HEK293 (cell line): ENCODE measurements at regions not wholly inside any gene's neighbourhood (a gene's known extent, or its start where the extent isn't known, plus 50 kb on each side); places are given as distances from the start of the nearest gene placed in this dataset.

Source experiments
- BCL6B ChIP-seq: fragments of 450-650 bp; formaldehyde crosslinking; IDR thresholded peaks from 2 replicates; pipeline ENCODE4 v1.5.1; 2017; ENCODE audit warnings: missing biosample characterization, missing genetic modification characterization
- GFI1B ChIP-seq: fragments of 450-650 bp; formaldehyde crosslinking; IDR thresholded peaks from 2 replicates; pipeline ENCODE4 v1.5.1; 2016; ENCODE audit warnings: missing biosample characterization, missing genetic modification characterization
- OSR2 ChIP-seq: fragments of 450-650 bp; formaldehyde crosslinking; IDR thresholded peaks from 2 replicates; pipeline ENCODE4 v1.5.1; 2016; ENCODE audit warnings: missing biosample characterization, missing genetic modification characterization
- SALL2 ChIP-seq: fragments of 450-650 bp; formaldehyde crosslinking; IDR thresholded peaks from 2 replicates; pipeline ENCODE4 v1.5.0; 2017; ENCODE audit warnings: missing biosample characterization, mild to moderate bottlenecking, missing genetic modification characterization, borderline replicate concordance
- SCRT2 ChIP-seq: fragments of 450-650 bp; formaldehyde crosslinking; IDR thresholded peaks from 2 replicates; pipeline ENCODE4 v1.5.1; 2016; ENCODE audit warnings: missing biosample characterization, missing genetic modification characterization
- SP3 ChIP-seq: fragments of 450-650 bp; formaldehyde crosslinking; IDR thresholded peaks from 2 replicates; pipeline ENCODE4 v1.5.1; 2016; ENCODE audit warnings: missing biosample characterization, missing genetic modification characterization
- ZBTB10 ChIP-seq: fragments of 450-650 bp; formaldehyde crosslinking; IDR thresholded peaks from 2 replicates; pipeline ENCODE4 v1.5.1; 2016; ENCODE audit warnings: missing biosample characterization, missing genetic modification characterization
- ZBTB49 ChIP-seq: fragments of 450-650 bp; formaldehyde crosslinking; IDR thresholded peaks from 2 replicates; pipeline ENCODE4 v1.5.1; 2016; ENCODE audit warnings: missing biosample characterization, missing genetic modification characterization, low read depth
- ZFHX2 ChIP-seq: fragments of 450-650 bp; formaldehyde crosslinking; conservative IDR thresholded peaks from 2 replicates; pipeline ENCODE4 v1.5.1; 2016; ENCODE audit warnings: missing biosample characterization, missing genetic modification characterization
- ZFP41 ChIP-seq: fragments of 450-650 bp; formaldehyde crosslinking; IDR thresholded peaks from 2 replicates; pipeline ENCODE4 v1.5.1; 2016; ENCODE audit warnings: missing biosample characterization, missing genetic modification characterization, borderline replicate concordance
- ZNF16 ChIP-seq: fragments of 450-650 bp; formaldehyde crosslinking; IDR thresholded peaks from 2 replicates; pipeline ENCODE4 v1.5.1; 2016; ENCODE audit warnings: low read depth, missing biosample characterization, missing genetic modification characterization
- ZNF211 ChIP-seq: fragments of 450-650 bp; formaldehyde crosslinking; IDR thresholded peaks from 2 replicates; pipeline ENCODE4 v1.5.1; 2016; ENCODE audit warnings: low read depth, missing biosample characterization, missing genetic modification characterization
- ZNF24 ChIP-seq: fragments of 450-650 bp; formaldehyde crosslinking; IDR thresholded peaks from 2 replicates; pipeline ENCODE4 v1.5.1; 2016; ENCODE audit warnings: missing biosample characterization, missing genetic modification characterization
- ZNF280D ChIP-seq: fragments of 450-650 bp; formaldehyde crosslinking; IDR thresholded peaks from 2 replicates; pipeline ENCODE4 v1.5.1; 2016; ENCODE audit warnings: missing biosample characterization, missing genetic modification characterization
- ZNF311 ChIP-seq: fragments of 450-650 bp; formaldehyde crosslinking; IDR thresholded peaks from 2 replicates; pipeline ENCODE4 v1.5.1; 2017; ENCODE audit warnings: missing biosample characterization, missing genetic modification characterization, borderline replicate concordance
- ZNF423 ChIP-seq: fragments of 450-650 bp; formaldehyde crosslinking; IDR thresholded peaks from 2 replicates; pipeline ENCODE4 v1.5.1; 2016; ENCODE audit warnings: missing biosample characterization, missing genetic modification characterization
- ZNF426 ChIP-seq: fragments of 450-650 bp; formaldehyde crosslinking; IDR thresholded peaks from 2 replicates; pipeline ENCODE4 v1.5.1; 2017; ENCODE audit warnings: missing biosample characterization, missing genetic modification characterization, mild to moderate bottlenecking, inconsistent platforms, moderate library complexity
- ZNF449 ChIP-seq: fragments of 450-650 bp; formaldehyde crosslinking; IDR thresholded peaks from 2 replicates; pipeline ENCODE4 v1.5.1; 2017; ENCODE audit warnings: missing biosample characterization, mild to moderate bottlenecking, missing genetic modification characterization, moderate library complexity
- ZNF521 ChIP-seq: fragments of 450-650 bp; formaldehyde crosslinking; IDR thresholded peaks from 2 replicates; pipeline ENCODE4 v1.5.1; 2017; ENCODE audit warnings: missing biosample characterization, mild to moderate bottlenecking, missing genetic modification characterization
- ZNF530 ChIP-seq: fragments of 450-650 bp; formaldehyde crosslinking; IDR thresholded peaks from 2 replicates; pipeline ENCODE4 v1.5.1; 2016; ENCODE audit warnings: low read depth, missing biosample characterization, missing genetic modification characterization
- ZNF544 ChIP-seq: fragments of 450-650 bp; formaldehyde crosslinking; IDR thresholded peaks from 2 replicates; pipeline ENCODE4 v1.5.0; 2017; ENCODE audit warnings: missing biosample characterization, missing genetic modification characterization
- ZNF560 ChIP-seq: fragments of 450-650 bp; formaldehyde crosslinking; IDR thresholded peaks from 2 replicates; pipeline ENCODE4 v1.5.1; 2017; ENCODE audit warnings: missing biosample characterization, missing genetic modification characterization, borderline replicate concordance
- ZNF624 ChIP-seq: fragments of 450-650 bp; formaldehyde crosslinking; IDR thresholded peaks from 2 replicates; pipeline ENCODE4 v1.5.1; 2017; ENCODE audit warnings: missing biosample characterization, missing genetic modification characterization
- ZNF768 ChIP-seq: fragments of 450-650 bp; formaldehyde crosslinking; IDR thresholded peaks from 2 replicates; pipeline ENCODE4 v1.5.1; 2018; ENCODE audit warnings: missing biosample characterization, mild to moderate bottlenecking, missing genetic modification characterization
- ZNF791 ChIP-seq: fragments of 450-650 bp; formaldehyde crosslinking; IDR thresholded peaks from 2 replicates; pipeline ENCODE4 v1.5.1; 2016; ENCODE audit warnings: missing biosample characterization, missing genetic modification characterization
- ZSCAN16 ChIP-seq: fragments of 450-650 bp; formaldehyde crosslinking; IDR thresholded peaks from 2 replicates; pipeline ENCODE4 v1.5.1; 2016; ENCODE audit warnings: missing biosample characterization, missing genetic modification characterization
- ZXDB ChIP-seq: fragments of 450-650 bp; formaldehyde crosslinking; IDR thresholded peaks from 2 replicates; pipeline ENCODE4 v1.5.1; 2016; ENCODE audit warnings: missing biosample characterization, missing genetic modification characterization

- TF ChIP-seq ZNF280D (tag by site-specific recombination): 0 out of 2 replicates have a peak, but pooled peaks have one; percentile 64
- no peak for TF ChIP-seq ZNF311 (tag by site-specific recombination)
- no peak for TF ChIP-seq ZNF560 (tag by site-specific recombination)
- TF ChIP-seq ZXDB (tag by site-specific recombination): peak; percentile 97
- TF ChIP-seq SP3 (tag by site-specific recombination): peak; percentile 52
- no peak for TF ChIP-seq ZNF530 (tag by site-specific recombination)
- peak; percentile 100 for TF ChIP-seq GFI1B
- TF ChIP-seq OSR2 (tag by site-specific recombination): peak; percentile 100
- TF ChIP-seq ZNF624 (tag by site-specific recombination): no peak
- no peak for TF ChIP-seq ZSCAN16 (tag by site-specific recombination)
- TF ChIP-seq ZNF544 (tag by site-specific recombination): no peak
- no peak for TF ChIP-seq ZFP41
- TF ChIP-seq BCL6B (tag by site-specific recombination): peak; percentile 98
- no peak for TF ChIP-seq ZBTB49 (tag by site-specific recombination)
- TF ChIP-seq ZNF16 (tag by site-specific recombination): no peak
- no peak for TF ChIP-seq ZNF768 (tag by site-specific recombination)
- TF ChIP-seq ZNF423 (tag by site-specific recombination): no peak
- no peak for TF ChIP-seq ZBTB10 (tag by site-specific recombination)
- no peak for TF ChIP-seq ZNF426 (tag by site-specific recombination)
- no peak for TF ChIP-seq ZFHX2 (tag by site-specific recombination)
- no peak for TF ChIP-seq ZNF521 (tag by site-specific recombination)
- no peak for TF ChIP-seq ZNF791 (tag by site-specific recombination)
- peak; percentile 97 for TF ChIP-seq ZNF24 (tag by site-specific recombination)
- TF ChIP-seq SCRT2 (tag by site-specific recombination): peak; percentile 69
- no peak for TF ChIP-seq ZNF211 (tag by site-specific recombination)
- 0 out of 2 replicates have a peak, but pooled peaks have one; percentile 36 for TF ChIP-seq ZNF449 (tag by site-specific recombination)
- no peak for TF ChIP-seq SALL2 (tag by site-specific recombination)
Measured at GRCh38 chr5:99900302-99900852, 634.8 kb upstream of the FAM174A start (continued).
